GM12878 (cell line): ENCODE measurements at regions not wholly inside any gene's neighbourhood (a gene's known extent, or its start where the extent isn't known, plus 50 kb on each side); places are given as distances from the start of the nearest gene placed in this dataset.
A peak's percentile ranks its signal among the peaks of the same experiment; 100 is the strongest.

Experiments used
- ATAC-seq: fragments of 200-7000 bp; cut with Tn5 transposase; 3 replicates; pipeline ENCODE4 v1.9.1; 2020; ENCODE audit warnings: mild to moderate bottlenecking, moderate library complexity
- BruUV-seq: library from RNA; stranded (reverse); fragments of 400-500 nt; replicated peaks from 2 replicates; lab custom pipeline; 2021; lab: Mats Ljungman, UMichigan
- CTCF ChIA-PET: fragments of 300-600 bp; sonication (Branson Sonifier 250); formaldehyde crosslinking; extraction: SDS; loops from one replicate; lab custom pipeline; 2021; ENCODE audit warnings: inconsistent platforms; lab: Yijun Ruan, JAX
- POLR2A ChIA-PET: fragments of 350-600 bp; formaldehyde crosslinking; extraction: SDS; loops from one replicate; lab custom pipeline; 2021; ENCODE audit warnings: inconsistent platforms; lab: Charles Lee
- RAD21 ChIA-PET: fragments of 300-600 bp; sonication (Branson Sonifier 250); formaldehyde crosslinking; loops from one replicate; lab custom pipeline; 2023; ENCODE audit warnings: antibody characterized with exemption; ENCODE audit not compliant: unreplicated experiment; lab: Charles Lee
- SMC1A ChIA-PET: fragments of 300-600 bp; sonication (Branson Sonifier 250); formaldehyde crosslinking; loops from one replicate; lab custom pipeline; 2023; ENCODE audit not compliant: unreplicated experiment, uncharacterized antibody; lab: Charles Lee
- DNase-seq: peaks from one replicate; pipeline ENCODE4 v3.0.0-alpha.2; 2011; ENCODE audit warnings: low read depth, low spot score
- FAIRE-seq: peaks from 3 replicates; lab custom pipeline; 2011; peaks lifted over from hg19 to GRCh38; lab: Jason Lieb, UNC
- H2AFZ ChIP-seq: 2 replicates; pipeline ENCODE4 v1.6.0; 2011; ENCODE audit warnings: low read depth, low read length, control low read depth; ENCODE audit not compliant: control insufficient read depth
- H3K27ac ChIP-seq: 2 replicates; pipeline ENCODE4 v1.5.1; 2011; ENCODE audit warnings: control low read depth; ENCODE audit not compliant: control insufficient read depth, insufficient read depth
- H3K27me3 ChIP-seq, 2 experiments: replicated peaks in 1 of 2; 2 replicates each; pipeline versions ENCODE4 v1.6.0 to v1.6.1; 2011; ENCODE audit warnings: low read length in 1 of 2; ENCODE audit not compliant: control insufficient read depth in 2 of 2, insufficient read depth in 2 of 2
- H3K36me3 ChIP-seq, 2 experiments: 2 replicates each; pipeline ENCODE4 v1.5.1; 2011; ENCODE audit warnings: low read length in 1 of 2; ENCODE audit not compliant: control insufficient read depth in 2 of 2, insufficient read depth in 2 of 2
- H3K4me1 ChIP-seq: 2 replicates; pipeline ENCODE4 v1.6.1; 2011; ENCODE audit warnings: mild to moderate bottlenecking, low read length, moderate library complexity, mixed read lengths; ENCODE audit not compliant: control insufficient read depth, insufficient read depth
- H3K4me2 ChIP-seq: 2 replicates; pipeline ENCODE4 v1.6.0; 2011; ENCODE audit warnings: control low read depth; ENCODE audit not compliant: control insufficient read depth, insufficient read depth
- H3K4me3 ChIP-seq: fragments of 200-600 bp; sonication (generic); 2 replicates; pipeline ENCODE4 v1.5.1; 2016
- H3K79me2 ChIP-seq: 2 replicates; pipeline ENCODE4 v1.6.0; 2011; ENCODE audit warnings: low read length; ENCODE audit not compliant: control insufficient read depth, insufficient read depth
- H3K9ac ChIP-seq: 2 replicates; pipeline ENCODE4 v1.8.0; 2011; ENCODE audit warnings: low read length, control low read depth, mixed read lengths; ENCODE audit not compliant: control insufficient read depth, insufficient read depth
- H3K9me3 ChIP-seq: replicated peaks from 3 replicates; pipeline ENCODE4 v1.5.1; 2011; ENCODE audit warnings: mild to moderate bottlenecking, low read length; ENCODE audit not compliant: control insufficient read depth, insufficient read depth
- H4K20me1 ChIP-seq: 2 replicates; pipeline ENCODE4 v1.6.0; 2011; ENCODE audit not compliant: control insufficient read depth, insufficient read depth
- ATF7 ChIP-seq: fragments of 450-650 bp; IDR thresholded peaks from 2 replicates; pipeline ENCODE4 v1.6.1; 2016; ENCODE audit warnings: low read depth, mild to moderate bottlenecking
- BCL11A ChIP-seq: IDR thresholded peaks from 2 replicates; pipeline ENCODE4 v1.6.1; 2011; ENCODE audit warnings: low read depth, low read length
- BCL3 ChIP-seq: IDR thresholded peaks from 2 replicates; pipeline ENCODE4 v1.6.1; 2011; ENCODE audit warnings: borderline replicate concordance, low read depth, mild to moderate bottlenecking, moderate library complexity, low read length; ENCODE audit not compliant: insufficient read depth, poor library complexity, severe bottlenecking
- CREB1 ChIP-seq: IDR thresholded peaks from 2 replicates; pipeline ENCODE4 v1.6.1; 2012; ENCODE audit warnings: low read depth, mild to moderate bottlenecking, inconsistent platforms
- CREM ChIP-seq: IDR thresholded peaks from 2 replicates; pipeline ENCODE4 v1.6.1; 2014; ENCODE audit warnings: antibody characterized with exemption, low read depth
- MLLT1 ChIP-seq: fragments of 450-650 bp; IDR thresholded peaks from 2 replicates; pipeline ENCODE4 v1.6.1; 2016; ENCODE audit warnings: mild to moderate bottlenecking
- PKNOX1 ChIP-seq: fragments of 450-650 bp; IDR thresholded peaks from 2 replicates; pipeline ENCODE4 v1.6.1; 2016; ENCODE audit warnings: mild to moderate bottlenecking
- RB1 ChIP-seq: fragments of 450-650 bp; formaldehyde crosslinking; IDR thresholded peaks from 2 replicates; pipeline ENCODE4 v1.6.1; 2017; ENCODE audit warnings: mild to moderate bottlenecking, borderline replicate concordance
- SIN3A ChIP-seq: IDR thresholded peaks from 2 replicates; pipeline ENCODE4 v1.6.1; 2012; ENCODE audit warnings: low read depth, low read length, improper control_type of control experiment
- SP1 ChIP-seq: IDR thresholded peaks from one replicate; pipeline ENCODE4 v1.6.1; 2011; ENCODE audit warnings: low read depth, low read length
- SPI1 ChIP-seq: IDR thresholded peaks from 2 replicates; pipeline ENCODE4 v1.6.1; 2011; ENCODE audit warnings: low read depth, mild to moderate bottlenecking, low read length, moderate library complexity, borderline replicate concordance; ENCODE audit not compliant: insufficient read depth
- SUPT20H ChIP-seq: IDR thresholded peaks from 2 replicates; pipeline ENCODE4 v1.6.1; 2011; ENCODE audit warnings: low read depth, mild to moderate bottlenecking, low read length, moderate library complexity, borderline replicate concordance; ENCODE audit not compliant: control insufficient read depth
- TCF12 ChIP-seq: IDR thresholded peaks from 2 replicates; pipeline ENCODE4 v1.6.1; 2011; ENCODE audit warnings: low read depth, mild to moderate bottlenecking, low read length
- YBX1 ChIP-seq: fragments of 450-650 bp; IDR thresholded peaks from 2 replicates; pipeline ENCODE4 v1.6.1; 2016; ENCODE audit warnings: antibody characterized with exemption
- ZNF217 ChIP-seq: fragments of 450-650 bp; IDR thresholded peaks from 2 replicates; pipeline ENCODE4 v1.6.1; 2017; ENCODE audit warnings: antibody characterized with exemption, mild to moderate bottlenecking
- WGBS: methylation state at CpG from one replicate; pipeline ENCODE4 v1.1.6; 2016; ENCODE audit warnings: low lambda C conversion rate; ENCODE audit not compliant: insufficient replicate concordance, insufficient coverage; ENCODE audit errors: missing lambda C conversion rate; 5-methylcytosine and 5-hydroxymethylcytosine counted together
- in situ Hi-C: fragments of 300-500 bp; cut with MboI; formaldehyde crosslinking; loops from 9 replicates; pipeline ENCODE4 v1.14.3; 2018; ENCODE audit warnings: mixed read lengths
- intact Hi-C: fragments of 100-400 bp; cut with micrococcal nuclease; formaldehyde crosslinking; loops from one replicate; pipeline ENCODE4 v1.14.2; 2022; ENCODE audit not compliant: unreplicated experiment

GRCh38 chr18:77876319-77876865, 626.7 kb downstream of the GALR1 start:
- 16% methylated on average over 16 of the region's 16 CpGs for WGBS
- H3K36me3 ChIP-seq = no peaks in the 10 kb centered on the region
- H2AFZ ChIP-seq = no peak overlapping the region
- ChIA-PET RAD21 (no interaction called here), SMC1A (no interaction called here), CTCF (interaction anchor here (1.5 kb wide), 1 partner anchor 10 kb away, joined by 4 read pairs; no protein-coding TSS in a partner anchor), POLR2A (no interaction called here)
- no peak for ATAC-seq
- BruUV-seq = no TSS peak
- no peak for FAIRE-seq
- H4K20me1 ChIP-seq = no peaks in the 10 kb centered on the region
- in situ Hi-C loops = no loop called here
- no peaks in the 10 kb centered on the region for H3K79me2 ChIP-seq
- no peak for DNase-seq
- H3K4me1 ChIP-seq = no peaks in the 10 kb centered on the region
- no peaks in the 10 kb centered on the region for H3K9me3 ChIP-seq
- no peak overlapping the region for H3K4me3 ChIP-seq
- no peak overlapping the region for H3K4me2 ChIP-seq
- no peak overlapping the region for H3K27ac ChIP-seq
- H3K9ac ChIP-seq = no peak overlapping the region
- intact Hi-C loops = no loop called here
- H3K27me3 ChIP-seq = no peaks in the 10 kb centered on the region
- TF ChIP-seq SIN3A = no peak
- 0 out of 2 replicates have a peak, but pooled peaks have one; percentile 6 for TF ChIP-seq SPI1
- TF ChIP-seq, all 136 proteins: peak for 1

DNA sequence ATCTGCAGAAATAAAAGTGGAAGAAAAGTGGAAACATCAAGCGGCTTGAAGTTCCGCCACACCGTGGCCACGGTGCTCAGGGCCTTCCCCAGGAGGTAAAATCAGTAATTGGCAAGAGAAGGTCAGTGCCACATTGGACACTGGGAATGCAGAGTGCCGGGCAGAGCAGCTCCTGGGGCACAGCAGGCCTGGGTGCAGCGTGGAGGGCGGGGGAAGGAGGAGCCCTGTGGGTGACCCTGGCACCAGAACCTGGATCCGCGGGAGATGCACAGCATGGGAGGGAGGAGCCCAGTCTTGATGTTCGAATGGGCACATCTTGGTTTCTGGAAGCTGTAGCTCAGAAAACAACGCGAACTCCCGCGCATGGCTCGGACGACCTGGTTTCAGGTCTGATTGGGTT, 630.2 kb downstream of the GALR1 start:
- SMC1A ChIA-PET = no interaction called here
- Histone ChIP-seq H3K4me3 (no peak overlapping the region), H3K27ac (no peak overlapping the region), H3K27me3 (no peaks in the 10 kb centered on the region), H3K9me3 (no peaks in the 10 kb centered on the region), H2AFZ (no peak overlapping the region), H3K36me3 (no peaks in the 10 kb centered on the region), H3K79me2 (no peaks in the 10 kb centered on the region), H3K9ac (no peak overlapping the region), H3K4me1 (no peaks in the 10 kb centered on the region), H4K20me1 (no peaks in the 10 kb centered on the region), H3K4me2 (no peak overlapping the region)
- intact Hi-C loops = no loop called here
- no peak for ATAC-seq
- no peak for DNase-seq
- BruUV-seq = no TSS peak
- WGBS = 42% methylated on average over 16 of the region's 16 CpGs
- RAD21 ChIA-PET = no interaction called here
- POLR2A ChIA-PET = no interaction called here
- FAIRE-seq = no peak
- CTCF ChIA-PET = no interaction called here
- in situ Hi-C loops = no loop called here
- no peak for TF ChIP-seq CREB1
- no peak for TF ChIP-seq ZNF217
- no peak for TF ChIP-seq BCL3
- TF ChIP-seq YBX1 = no peak
- TF ChIP-seq ATF7 = no peak
- TF ChIP-seq PKNOX1 = no peak
- TF ChIP-seq SUPT20H = no peak
- no peak for TF ChIP-seq MLLT1
- TF ChIP-seq TCF12 = no peak
- no peak for TF ChIP-seq RB1
- no peak for TF ChIP-seq CREM
- no peak for TF ChIP-seq SPI1
- no peak for TF ChIP-seq SP1
- TF ChIP-seq BCL11A = no peak
